ENCODE measurements at regions not wholly inside any gene's neighbourhood (a gene's known extent, or its start where the extent isn't known, plus 50 kb on each side); places are given as distances from the start of the nearest gene placed in this dataset.

DNA sequence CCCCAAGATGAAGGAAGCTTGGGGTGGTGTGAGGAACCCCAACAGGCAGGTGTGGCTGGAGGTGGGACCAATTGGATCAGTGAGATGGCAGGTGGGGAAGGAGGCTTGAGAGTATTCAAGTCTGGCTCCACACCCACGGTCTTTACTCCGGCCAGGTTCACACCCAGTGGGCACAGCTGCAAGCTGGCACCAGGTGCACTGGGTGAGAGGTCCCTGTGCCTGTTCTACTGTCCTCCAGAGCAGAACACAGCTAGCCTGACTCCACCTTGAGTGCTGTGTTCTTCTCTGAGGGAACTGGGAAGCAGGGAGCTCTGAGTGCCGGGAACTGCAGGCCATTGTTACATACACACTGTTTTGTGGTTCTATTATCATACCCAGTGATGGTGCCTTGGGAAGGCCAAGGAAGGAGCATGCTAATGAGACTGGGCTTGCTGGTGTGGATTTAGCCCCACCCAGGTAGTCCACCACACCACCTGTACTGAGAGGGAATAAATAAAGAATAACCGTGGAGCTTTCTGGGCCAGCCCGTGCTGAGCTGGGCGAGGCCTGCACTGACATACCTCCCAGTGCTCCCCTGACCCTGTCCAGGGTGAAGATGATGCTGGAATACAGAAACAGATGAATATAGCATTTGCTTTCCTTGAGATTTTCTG lies 93.4 kb downstream of the ABHD5 start:
- Histone ChIP-seq H3K27me3 (ENCODE audit: low read length) (0 out of 2 replicates have a peak, but pooled peaks cover 3% of the 10 kb centered on the region), H3K4me3 (ENCODE audit: low read length) (no peak overlapping the region), H3K4me2 (ENCODE audit: low read depth, low read length, poor library complexity, severe bottlenecking) (no peak overlapping the region), H4K20me1 (ENCODE audit: insufficient read depth, low read depth, low read length) (no peaks in the 10 kb centered on the region), H3K9me3 (ENCODE audit: low read length) (no peaks in the 10 kb centered on the region), H3K4me1 (ENCODE audit: low read length) (no peaks in the 10 kb centered on the region), H3K36me3 (ENCODE audit: insufficient read depth, low read length) (no peaks in the 10 kb centered on the region), H2AFZ (ENCODE audit: low read length) (no peak overlapping the region), H3K9ac (ENCODE audit: low read length) (no peak overlapping the region), H3K9me2 (replicated peaks; ENCODE audit: insufficient read depth, low read length) (no peaks in the 10 kb centered on the region), H3K27ac (ENCODE audit: low read length) (no peak overlapping the region), H3K79me2 (ENCODE audit: low read length) (no peaks in the 10 kb centered on the region)
- no peak for DNase-seq

DNA sequence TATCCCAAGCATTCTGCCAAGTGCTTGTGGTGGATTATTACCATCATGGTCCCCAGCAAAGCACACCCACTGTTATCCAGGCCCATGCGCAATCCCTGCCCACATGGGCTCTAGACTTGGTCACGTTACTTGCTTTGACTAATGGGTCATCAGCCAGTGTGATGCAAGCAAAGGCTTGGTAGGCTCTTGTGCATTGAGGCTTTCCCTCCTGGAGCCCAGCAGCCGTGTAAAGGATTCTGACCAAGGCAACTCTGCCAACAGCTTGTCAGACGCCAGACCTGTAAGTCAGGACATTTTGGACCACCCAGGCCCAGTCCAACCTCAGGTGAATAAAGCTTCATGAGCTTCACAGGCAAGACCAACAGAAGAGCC lies 93.9 kb downstream of the ABHD5 start:
- Histone ChIP-seq H3K9me3 (ENCODE audit: low read length) (no peaks in the 10 kb centered on the region), H3K27me3 (ENCODE audit: low read length) (0 out of 2 replicates have a peak, but pooled peaks cover 3% of the 10 kb centered on the region), H3K27ac (ENCODE audit: low read length) (no peak overlapping the region), H3K9me2 (replicated peaks; ENCODE audit: insufficient read depth, low read length) (no peaks in the 10 kb centered on the region), H3K4me1 (ENCODE audit: low read length) (no peaks in the 10 kb centered on the region), H2AFZ (ENCODE audit: low read length) (no peak overlapping the region), H4K20me1 (ENCODE audit: insufficient read depth, low read depth, low read length) (no peaks in the 10 kb centered on the region), H3K4me2 (ENCODE audit: low read depth, low read length, poor library complexity, severe bottlenecking) (no peak overlapping the region), H3K36me3 (ENCODE audit: insufficient read depth, low read length) (no peaks in the 10 kb centered on the region), H3K9ac (ENCODE audit: low read length) (no peak overlapping the region), H3K79me2 (ENCODE audit: low read length) (no peaks in the 10 kb centered on the region), H3K4me3 (ENCODE audit: low read length) (no peak overlapping the region)
- no peak for DNase-seq

DNA sequence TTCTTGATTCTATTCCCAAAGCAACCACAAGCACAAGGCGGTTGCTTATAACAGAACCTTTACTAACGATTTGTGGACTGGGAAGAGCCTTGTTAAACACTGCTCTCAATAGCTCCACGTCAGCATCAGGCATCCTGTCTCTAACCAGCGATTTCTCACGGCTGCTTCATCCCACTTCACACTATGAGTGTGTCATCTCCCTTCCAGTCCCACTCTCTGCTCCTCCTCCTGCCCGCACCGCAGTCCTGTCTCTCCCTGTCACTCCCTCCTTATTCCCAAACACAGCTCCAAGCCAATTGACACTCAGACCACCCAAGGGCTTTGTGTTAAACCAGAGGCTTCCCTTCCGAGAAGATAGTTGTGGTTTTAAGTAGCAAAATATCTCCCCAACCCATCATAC lies 94.8 kb downstream of the ABHD5 start:
- Histone ChIP-seq H3K9me3 (ENCODE audit: low read length) (no peaks in the 10 kb centered on the region), H3K4me3 (ENCODE audit: low read length) (no peak overlapping the region), H3K4me1 (ENCODE audit: low read length) (no peaks in the 10 kb centered on the region), H3K9me2 (replicated peaks; ENCODE audit: insufficient read depth, low read length) (no peaks in the 10 kb centered on the region), H3K9ac (ENCODE audit: low read length) (no peak overlapping the region), H3K36me3 (ENCODE audit: insufficient read depth, low read length) (no peaks in the 10 kb centered on the region), H3K4me2 (ENCODE audit: low read depth, low read length, poor library complexity, severe bottlenecking) (no peak overlapping the region), H4K20me1 (ENCODE audit: insufficient read depth, low read depth, low read length) (no peaks in the 10 kb centered on the region), H3K79me2 (ENCODE audit: low read length) (no peaks in the 10 kb centered on the region), H3K27me3 (ENCODE audit: low read length) (0 out of 2 replicates have a peak, but pooled peaks cover 3% of the 10 kb centered on the region), H2AFZ (ENCODE audit: low read length) (no peak overlapping the region), H3K27ac (ENCODE audit: low read length) (no peak overlapping the region)
- DNase-seq, result no peak

DNA sequence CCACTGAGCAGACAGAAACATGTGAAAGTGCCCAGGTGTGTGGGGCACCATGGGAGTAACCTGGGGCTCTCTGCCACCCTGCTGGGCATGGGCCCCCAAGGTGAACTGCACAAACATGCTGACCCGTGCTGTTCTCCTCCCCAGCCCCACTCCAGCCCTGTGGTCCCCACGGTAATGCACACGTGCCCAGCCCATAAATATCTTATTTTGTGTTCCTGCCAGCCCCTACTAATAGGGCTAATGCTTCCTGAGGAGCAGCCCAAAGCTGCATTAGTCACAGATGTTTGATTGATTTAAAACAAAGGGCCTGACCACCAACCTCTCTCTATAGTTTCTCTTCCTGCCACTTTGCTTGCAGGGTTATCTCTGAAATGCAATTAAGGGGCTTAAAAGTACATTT lies 95.4 kb downstream of the ABHD5 start:
- no peaks in the 10 kb centered on the region for H3K4me1 ChIP-seq (ENCODE audit: low read length)
- H3K27me3 ChIP-seq (ENCODE audit: low read length), result 0 out of 2 replicates have a peak, but pooled peaks cover 3% of the 10 kb centered on the region
- H3K9me3 ChIP-seq (ENCODE audit: low read length), result no peaks in the 10 kb centered on the region
- no peak for DNase-seq
- no peaks in the 10 kb centered on the region for H3K9me2 ChIP-seq (replicated peaks; ENCODE audit: insufficient read depth, low read length)
- H3K9ac ChIP-seq (ENCODE audit: low read length), result no peak overlapping the region
- no peak overlapping the region for H2AFZ ChIP-seq (ENCODE audit: low read length)
- no peak overlapping the region for H3K4me2 ChIP-seq (ENCODE audit: low read depth, low read length, poor library complexity, severe bottlenecking)
- no peak overlapping the region for H3K27ac ChIP-seq (ENCODE audit: low read length)
- no peaks in the 10 kb centered on the region for H4K20me1 ChIP-seq (ENCODE audit: insufficient read depth, low read depth, low read length)
- no peaks in the 10 kb centered on the region for H3K36me3 ChIP-seq (ENCODE audit: insufficient read depth, low read length)
- no peaks in the 10 kb centered on the region for H3K79me2 ChIP-seq (ENCODE audit: low read length)
- H3K4me3 ChIP-seq (ENCODE audit: low read length), result no peak overlapping the region

DNA sequence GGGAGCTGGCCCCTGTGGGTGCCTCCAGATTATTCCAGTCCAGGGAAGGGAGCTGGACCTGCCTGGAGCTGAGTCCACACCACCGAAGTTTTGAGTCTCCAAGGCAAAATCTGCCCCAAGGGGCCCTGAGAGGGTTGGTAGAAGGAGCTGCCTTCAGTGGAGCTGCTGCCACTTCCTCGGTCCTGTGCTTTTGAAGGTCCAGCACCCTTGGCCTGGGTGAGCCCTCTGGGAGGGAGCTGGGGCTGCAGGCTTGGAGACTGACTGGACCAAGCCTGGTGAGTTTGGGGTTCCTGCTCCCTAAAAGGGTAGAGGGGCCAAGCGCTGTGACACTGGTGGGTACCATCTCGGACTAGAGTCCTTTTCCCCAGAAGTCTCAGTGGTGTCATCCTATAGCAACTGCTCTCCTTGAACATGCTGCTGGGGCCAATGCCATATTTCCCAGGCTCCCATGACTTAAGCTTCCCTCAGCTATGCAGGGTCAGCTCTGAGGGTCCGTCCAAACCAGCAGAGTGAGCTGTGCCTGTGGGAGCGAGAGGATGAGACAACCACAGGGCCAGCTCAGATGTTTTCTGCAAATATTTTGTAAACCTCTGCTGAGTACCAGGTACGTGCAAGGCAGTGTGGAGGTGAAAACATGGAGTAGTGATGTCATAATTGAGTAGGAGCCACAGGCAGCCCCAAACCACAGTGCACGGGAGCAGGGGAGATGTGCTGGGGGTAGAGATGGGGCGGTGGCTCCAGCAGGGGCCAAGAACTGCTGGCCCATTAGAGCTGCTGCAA lies 96.0 kb downstream of the ABHD5 start:
- no peaks in the 10 kb centered on the region for H3K79me2 ChIP-seq (ENCODE audit: low read length)
- H3K4me3 ChIP-seq (ENCODE audit: low read length), result no peak overlapping the region
- no peaks in the 10 kb centered on the region for H4K20me1 ChIP-seq (ENCODE audit: insufficient read depth, low read depth, low read length)
- H3K27ac ChIP-seq (ENCODE audit: low read length), result no peak overlapping the region
- H3K4me2 ChIP-seq (ENCODE audit: low read depth, low read length, poor library complexity, severe bottlenecking), result no peak overlapping the region
- H3K36me3 ChIP-seq (ENCODE audit: insufficient read depth, low read length), result no peaks in the 10 kb centered on the region
- no peaks in the 10 kb centered on the region for H3K9me3 ChIP-seq (ENCODE audit: low read length)
- no peak for DNase-seq
- H3K27me3 ChIP-seq (ENCODE audit: low read length), result 0 out of 2 replicates have a peak, but pooled peaks cover 3% of the 10 kb centered on the region
- no peaks in the 10 kb centered on the region for H3K4me1 ChIP-seq (ENCODE audit: low read length)
- H3K9ac ChIP-seq (ENCODE audit: low read length), result no peak overlapping the region
- H2AFZ ChIP-seq (ENCODE audit: low read length), result no peak overlapping the region
- no peaks in the 10 kb centered on the region for H3K9me2 ChIP-seq (replicated peaks; ENCODE audit: insufficient read depth, low read length)

DNA sequence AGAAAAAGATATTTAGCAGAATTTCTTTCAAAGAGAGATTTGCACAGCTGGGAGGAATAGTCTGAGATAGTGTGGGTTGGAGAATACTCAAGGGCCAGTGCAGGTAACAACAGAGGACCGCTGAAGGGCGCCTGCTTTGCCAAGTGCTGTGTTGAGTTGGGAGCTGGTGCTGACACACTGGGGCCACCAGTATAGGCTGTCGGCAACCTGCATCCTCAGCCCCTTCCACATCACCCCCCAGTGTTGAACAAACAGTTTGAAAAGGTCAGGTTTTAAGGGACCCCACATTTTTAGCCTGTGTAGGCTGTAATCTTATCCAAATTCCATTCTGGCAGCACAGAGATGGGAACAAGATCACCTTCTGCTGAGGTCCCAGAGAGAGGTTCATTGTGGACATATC lies 96.6 kb downstream of the ABHD5 start:
- Histone ChIP-seq H4K20me1 (ENCODE audit: insufficient read depth, low read depth, low read length) (no peaks in the 10 kb centered on the region), H3K27ac (ENCODE audit: low read length) (no peak overlapping the region), H3K79me2 (ENCODE audit: low read length) (no peaks in the 10 kb centered on the region), H3K4me3 (ENCODE audit: low read length) (no peak overlapping the region), H3K4me2 (ENCODE audit: low read depth, low read length, poor library complexity, severe bottlenecking) (no peak overlapping the region), H3K36me3 (ENCODE audit: insufficient read depth, low read length) (no peaks in the 10 kb centered on the region), H3K4me1 (ENCODE audit: low read length) (no peaks in the 10 kb centered on the region), H3K9me3 (ENCODE audit: low read length) (no peaks in the 10 kb centered on the region), H3K27me3 (ENCODE audit: low read length) (0 out of 2 replicates have a peak, but pooled peaks cover 3% of the 10 kb centered on the region), H3K9me2 (replicated peaks; ENCODE audit: insufficient read depth, low read length) (no peaks in the 10 kb centered on the region), H3K9ac (ENCODE audit: low read length) (no peak overlapping the region), H2AFZ (ENCODE audit: low read length) (no peak overlapping the region)
- no peak for DNase-seq

DNA sequence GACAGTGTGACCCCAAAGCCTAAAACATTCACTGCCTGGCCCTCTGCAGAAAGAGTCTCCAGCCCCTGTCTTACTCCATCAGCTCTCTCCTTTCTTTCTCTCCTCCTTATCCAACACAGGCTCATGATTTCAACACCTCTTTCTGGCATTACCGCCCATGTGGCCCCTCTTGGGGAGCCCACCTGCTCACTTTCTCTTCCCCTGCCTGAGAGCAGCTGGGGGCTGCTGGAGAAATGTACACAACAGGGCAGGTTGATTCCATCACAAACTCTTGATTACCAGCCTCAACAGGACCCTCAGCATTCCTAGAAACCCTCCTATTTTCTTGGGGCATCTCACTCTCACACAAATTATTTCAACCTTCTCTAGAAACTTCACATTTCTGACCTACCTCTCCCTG lies 98.3 kb downstream of the ABHD5 start:
- DNase-seq, result no peak
- Histone ChIP-seq H3K27me3 (ENCODE audit: low read length) (0 out of 2 replicates have a peak, but pooled peaks cover 3% of the 10 kb centered on the region), H2AFZ (ENCODE audit: low read length) (no peak overlapping the region), H3K36me3 (ENCODE audit: insufficient read depth, low read length) (no peaks in the 10 kb centered on the region), H3K4me1 (ENCODE audit: low read length) (peaks cover under 1% of the 10 kb centered on the region; the same call in 1 of the 2 replicates), H3K79me2 (ENCODE audit: low read length) (no peaks in the 10 kb centered on the region), H3K9me3 (ENCODE audit: low read length) (no peaks in the 10 kb centered on the region), H3K27ac (ENCODE audit: low read length) (no peak overlapping the region), H3K4me3 (ENCODE audit: low read length) (no peak overlapping the region), H3K4me2 (ENCODE audit: low read depth, low read length, poor library complexity, severe bottlenecking) (no peak overlapping the region), H3K9me2 (replicated peaks; ENCODE audit: insufficient read depth, low read length) (no peaks in the 10 kb centered on the region), H4K20me1 (ENCODE audit: insufficient read depth, low read depth, low read length) (no peaks in the 10 kb centered on the region), H3K9ac (ENCODE audit: low read length) (no peak overlapping the region)

DNA sequence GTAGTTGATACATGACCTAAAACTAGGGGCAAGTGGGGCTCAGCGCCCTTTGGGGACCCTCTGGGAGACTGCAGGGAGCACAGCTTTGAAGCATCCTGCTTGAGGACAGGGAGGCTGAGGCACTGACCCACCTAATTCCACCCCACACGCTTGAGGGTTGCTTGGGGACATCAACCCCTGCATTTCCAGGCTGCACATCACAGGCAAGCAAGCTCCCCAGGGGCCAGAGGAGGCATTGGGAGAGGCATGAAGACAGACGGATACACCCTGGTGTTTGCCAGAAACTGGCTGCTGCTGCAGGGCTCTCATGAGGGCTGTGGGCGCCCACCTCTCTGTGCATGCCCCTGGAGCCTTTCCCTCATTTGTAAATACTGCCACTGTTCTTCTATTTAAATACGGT lies 99.3 kb downstream of the ABHD5 start:
- Histone ChIP-seq H3K4me2 (ENCODE audit: low read depth, low read length, poor library complexity, severe bottlenecking) (no peak overlapping the region), H2AFZ (ENCODE audit: low read length) (no peak overlapping the region), H3K36me3 (ENCODE audit: insufficient read depth, low read length) (no peaks in the 10 kb centered on the region), H3K9ac (ENCODE audit: low read length) (no peak overlapping the region), H3K9me3 (ENCODE audit: low read length) (no peaks in the 10 kb centered on the region), H3K27ac (ENCODE audit: low read length) (no peak overlapping the region), H3K9me2 (replicated peaks; ENCODE audit: insufficient read depth, low read length) (no peaks in the 10 kb centered on the region), H3K4me1 (ENCODE audit: low read length) (peaks cover 3% of the 10 kb centered on the region; the same call in 1 of the 2 replicates), H3K4me3 (ENCODE audit: low read length) (no peak overlapping the region), H3K27me3 (ENCODE audit: low read length) (0 out of 2 replicates have a peak, but pooled peaks cover 3% of the 10 kb centered on the region), H3K79me2 (ENCODE audit: low read length) (no peaks in the 10 kb centered on the region), H4K20me1 (ENCODE audit: insufficient read depth, low read depth, low read length) (no peaks in the 10 kb centered on the region)
- DNase-seq, result no peak

Measured in Karpas-422 (cell line).